GM21737 (cell line): ENCODE measurements at regions not wholly inside any gene's neighbourhood (a gene's known extent, or its start where the extent isn't known, plus 50 kb on each side); places are given as distances from the start of the nearest gene placed in this dataset.

Source experiments
- ATAC-seq: cut with Tn5 transposase; IDR thresholded peaks from one replicate; pipeline ENCODE4 v1.9.1; 2021; ENCODE audit warnings: mild to moderate bottlenecking, moderate library complexity; ENCODE audit not compliant: unreplicated experiment

GRCh38 chr4:156019246-156019645 lies 65.6 kb upstream of the CTSO start:
- ATAC-seq = no peak

GRCh38 chr4:156018383-156018782 lies 64.7 kb upstream of the CTSO start:
- no peak for ATAC-seq

- ATAC-seq = no peak
Measured at GRCh38 chr4:156015781-156016180, 62.1 kb upstream of the CTSO start.

GRCh38 chr4:156006192-156006591 lies 52.5 kb upstream of the CTSO start:
- no peak for ATAC-seq
